Gastrocnemius medialis (tissue), 4 donors: ENCODE measurements at regions not wholly inside any gene's neighbourhood (a gene's known extent, or its start where the extent isn't known, plus 50 kb on each side); places are given as distances from the start of the nearest gene placed in this dataset.

ENCODE experiments used
- ATAC-seq, 2 donors: fragments of 150-250 bp; one replicate each; pipeline ENCODE4 v1.9.1; 2016
- DNase-seq, 2 donors: peaks; one replicate each; pipeline ENCODE4 v3.0.0-alpha.2; 2019
- H3K27ac ChIP-seq, 4 donors: fragments of 200-600 bp; sonication (generic); 1 replicate in 1 of 4; 2 replicates in 3 of 4; pipeline ENCODE4 v1.5.1; 2016 to 2018; ENCODE audit warnings: mild to moderate bottlenecking in 2 of 4, moderate library complexity in 1 of 4
- H3K27me3 ChIP-seq, 3 donors: fragments of 200-600 bp; sonication (generic) in 2 of 3; 1 replicate in 1 of 3; 2 replicates in 2 of 3; pipeline versions ENCODE4 v1.5.1 to v1.6.0; 2016 to 2019; ENCODE audit warnings: mild to moderate bottlenecking in 1 of 3, moderate library complexity in 1 of 3
- H3K36me3 ChIP-seq, 2 donors: fragments of 200-600 bp; sonication (generic) in 1 of 2; one replicate each; pipeline ENCODE4 v1.5.1; 2017 to 2018
- H3K4me1 ChIP-seq, 2 donors: fragments of 200-600 bp; sonication (generic) in 1 of 2; one replicate each; pipeline ENCODE4 v1.5.1; 2016 to 2017; ENCODE audit warnings: mild to moderate bottlenecking in 2 of 2
- H3K4me3 ChIP-seq, 4 donors: fragments of 200-600 bp; sonication (generic) in 3 of 4; 1 replicate in 1 of 4; 2 replicates in 3 of 4; pipeline ENCODE4 v1.5.1; 2016 to 2019; ENCODE audit warnings: mild to moderate bottlenecking in 2 of 4
- H3K9me3 ChIP-seq, 3 donors: fragments of 200-600 bp; sonication (generic) in 2 of 3; 1 replicate in 1 of 3; 2 replicates in 2 of 3; pipeline ENCODE4 v1.5.1; 2016 to 2019
- POLR2A ChIP-seq, 2 donors: fragments of 450-650 bp; IDR thresholded peaks; one replicate each; pipeline ENCODE4 v1.6.1; 2017; ENCODE audit warnings: antibody characterized with exemption in 2 of 2, mild to moderate bottlenecking in 2 of 2, moderate library complexity in 2 of 2
- in situ Hi-C, 4 donors: fragments of 200-750 bp; cut with MboI; loops; one replicate each; pipeline versions ENCODE4 v1.15.0 to v1.8.0; 2017; ENCODE audit warnings: low sequenced_read_pairs in 4 of 4
- intact Hi-C: fragments of 100-400 bp; cut with DNase I; formaldehyde crosslinking; loops from one replicate; pipeline ENCODE4 v1.15.1; 2023; ENCODE audit warnings: low total_unique reads
- TF ChIP-seq, protein P1 (sequence below), 5 experiments: fragments of 450-650 bp in 3 of 5; fragments of 200-600 bp in 2 of 5; sonication (generic) in 2 of 5; IDR thresholded peaks in 4 of 5; conservative IDR thresholded peaks in 1 of 5; 1 replicate in 4 of 5; 2 replicates in 1 of 5; pipeline ENCODE4 v1.5.1; 2016 to 2019; ENCODE audit warnings: antibody characterized with exemption in 5 of 5, mild to moderate bottlenecking in 3 of 5, moderate library complexity in 3 of 5

DNA sequence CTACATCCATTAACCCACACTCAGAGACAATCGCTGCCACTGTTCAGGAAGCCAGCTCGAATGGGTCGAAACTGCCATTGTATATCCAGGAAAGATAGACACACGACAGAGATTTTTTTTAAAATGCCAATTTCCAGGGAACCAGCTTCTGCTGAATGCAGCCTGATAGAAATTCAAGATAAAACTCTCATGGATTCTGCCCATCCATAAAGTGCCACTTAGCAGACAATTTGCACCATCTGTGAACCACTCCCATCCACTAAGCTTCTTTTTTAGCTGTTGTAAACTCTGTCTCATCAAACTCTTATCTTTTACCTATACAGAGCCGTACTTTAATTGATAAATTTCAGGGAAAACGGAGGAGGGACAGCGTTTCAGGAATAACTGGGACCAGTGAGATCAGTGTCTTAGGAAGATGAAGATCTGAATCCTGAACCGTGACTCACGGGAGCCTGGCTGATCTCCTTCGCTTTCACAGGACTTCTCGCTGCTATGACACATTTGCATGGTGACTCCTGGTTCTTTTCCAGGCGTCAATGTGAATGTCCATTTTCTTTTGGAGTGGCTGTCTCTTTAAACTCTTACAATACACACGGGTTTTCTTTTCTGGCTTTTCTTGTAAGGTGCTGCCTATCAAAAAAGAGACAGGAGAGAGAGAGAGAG, 103.4 kb downstream of the FAM204A start:
- ATAC-seq: no peak
- H3K9me3 ChIP-seq: no peaks in the 10 kb centered on the region
- H3K27me3 ChIP-seq: peaks cover 14 to 32% (median 26%) of the 10 kb centered on the region in 3 donors
- H3K36me3 ChIP-seq: no peaks in the 10 kb centered on the region
- no peak for DNase-seq
- H3K27ac ChIP-seq: no peak overlapping the region
- in situ Hi-C loops (loop anchor here (25.0 kb wide), 1 partner anchor 1026 kb away; no protein-coding TSS in a partner anchor), intact Hi-C loops (no loop called here)
- H3K4me1 ChIP-seq: no peaks in the 10 kb centered on the region
- TF ChIP-seq POLR2A (IDR thresholded peaks at IDR 0.05): no peak
- TF ChIP-seq, protein P1, sequence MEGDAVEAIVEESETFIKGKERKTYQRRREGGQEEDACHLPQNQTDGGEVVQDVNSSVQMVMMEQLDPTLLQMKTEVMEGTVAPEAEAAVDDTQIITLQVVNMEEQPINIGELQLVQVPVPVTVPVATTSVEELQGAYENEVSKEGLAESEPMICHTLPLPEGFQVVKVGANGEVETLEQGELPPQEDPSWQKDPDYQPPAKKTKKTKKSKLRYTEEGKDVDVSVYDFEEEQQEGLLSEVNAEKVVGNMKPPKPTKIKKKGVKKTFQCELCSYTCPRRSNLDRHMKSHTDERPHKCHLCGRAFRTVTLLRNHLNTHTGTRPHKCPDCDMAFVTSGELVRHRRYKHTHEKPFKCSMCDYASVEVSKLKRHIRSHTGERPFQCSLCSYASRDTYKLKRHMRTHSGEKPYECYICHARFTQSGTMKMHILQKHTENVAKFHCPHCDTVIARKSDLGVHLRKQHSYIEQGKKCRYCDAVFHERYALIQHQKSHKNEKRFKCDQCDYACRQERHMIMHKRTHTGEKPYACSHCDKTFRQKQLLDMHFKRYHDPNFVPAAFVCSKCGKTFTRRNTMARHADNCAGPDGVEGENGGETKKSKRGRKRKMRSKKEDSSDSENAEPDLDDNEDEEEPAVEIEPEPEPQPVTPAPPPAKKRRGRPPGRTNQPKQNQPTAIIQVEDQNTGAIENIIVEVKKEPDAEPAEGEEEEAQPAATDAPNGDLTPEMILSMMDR (IDR thresholded peaks at IDR 0.05 in 4 of 5, conservative IDR thresholded peaks at IDR 0.05 in 1 of 5): no peak
- no peak overlapping the region for H3K4me3 ChIP-seq

DNA sequence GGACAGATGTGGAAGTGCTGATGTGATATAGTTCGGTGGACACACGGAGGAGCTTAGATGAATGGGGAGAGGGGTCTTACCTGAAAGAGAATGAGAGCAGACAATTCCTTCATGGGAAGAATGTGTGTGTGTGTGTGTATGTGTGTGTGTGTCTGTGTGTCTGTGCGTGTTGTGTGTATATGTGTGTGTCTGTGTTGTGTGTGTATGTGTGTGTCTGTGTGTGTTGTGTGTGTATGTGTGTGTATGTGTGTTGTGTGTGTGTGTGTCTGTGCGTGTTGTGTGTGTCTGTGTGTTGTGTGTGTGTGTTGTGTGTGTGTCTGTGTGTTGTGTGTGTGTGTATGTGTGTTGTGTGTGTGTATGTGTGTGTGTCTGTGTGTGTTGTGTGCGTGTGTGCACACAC, 104.2 kb downstream of the FAM204A start:
- in situ Hi-C loops: loop anchor here (25.0 kb wide), 1 partner anchor 1026 kb away; no protein-coding TSS in a partner anchor
- no peak overlapping the region for H3K27ac ChIP-seq
- TF ChIP-seq, protein P1 (IDR thresholded peaks at IDR 0.05 in 4 of 5, conservative IDR thresholded peaks at IDR 0.05 in 1 of 5): no peak
- TF ChIP-seq POLR2A (IDR thresholded peaks at IDR 0.05): no peak
- DNase-seq (no peak), ATAC-seq (no peak)
- H3K4me3 ChIP-seq: no peak overlapping the region
- H3K9me3 ChIP-seq: no peaks in the 10 kb centered on the region
- intact Hi-C loops: no loop called here
- H3K36me3 ChIP-seq: no peaks in the 10 kb centered on the region
- no peaks in the 10 kb centered on the region for H3K4me1 ChIP-seq
- peaks cover 13 to 28% (median 22%) of the 10 kb centered on the region in 3 donors for H3K27me3 ChIP-seq

DNA sequence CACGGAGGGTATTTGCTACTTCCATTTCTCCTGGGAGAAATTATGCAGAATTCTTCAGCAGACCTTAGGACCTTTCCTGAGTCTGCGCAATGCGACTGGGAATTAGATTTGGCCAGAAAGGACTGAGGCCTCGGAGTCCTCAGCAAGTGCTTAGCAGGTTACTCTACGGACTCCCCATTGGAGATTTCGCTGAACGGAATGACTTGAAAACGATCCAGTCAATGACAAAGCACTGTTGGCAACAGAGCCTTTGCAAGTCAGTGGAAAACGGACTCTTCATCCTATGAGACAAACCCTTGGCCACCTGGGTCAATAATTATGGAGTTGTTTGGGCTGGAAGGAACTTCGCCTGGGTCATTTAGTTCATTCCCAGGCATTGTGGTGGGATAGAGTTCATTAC, 107.4 kb downstream of the FAM204A start:
- H3K27me3 ChIP-seq: peaks cover 5 to 14% (median 7%) of the 10 kb centered on the region in 3 donors
- TF ChIP-seq, protein P1 (IDR thresholded peaks at IDR 0.05 in 4 of 5, conservative IDR thresholded peaks at IDR 0.05 in 1 of 5): no peak
- no peak for TF ChIP-seq POLR2A (IDR thresholded peaks at IDR 0.05)
- in situ Hi-C loops: loop anchor here (25.0 kb wide), 1 partner anchor 1022 kb away; no protein-coding TSS in a partner anchor
- H3K36me3 ChIP-seq: no peaks in the 10 kb centered on the region
- ATAC-seq (no peak), DNase-seq (no peak)
- intact Hi-C loops: no loop called here
- H3K4me1 ChIP-seq: no peaks in the 10 kb centered on the region
- no peaks in the 10 kb centered on the region for H3K9me3 ChIP-seq
- no peak overlapping the region for H3K4me3 ChIP-seq
- H3K27ac ChIP-seq: no peak overlapping the region

DNA sequence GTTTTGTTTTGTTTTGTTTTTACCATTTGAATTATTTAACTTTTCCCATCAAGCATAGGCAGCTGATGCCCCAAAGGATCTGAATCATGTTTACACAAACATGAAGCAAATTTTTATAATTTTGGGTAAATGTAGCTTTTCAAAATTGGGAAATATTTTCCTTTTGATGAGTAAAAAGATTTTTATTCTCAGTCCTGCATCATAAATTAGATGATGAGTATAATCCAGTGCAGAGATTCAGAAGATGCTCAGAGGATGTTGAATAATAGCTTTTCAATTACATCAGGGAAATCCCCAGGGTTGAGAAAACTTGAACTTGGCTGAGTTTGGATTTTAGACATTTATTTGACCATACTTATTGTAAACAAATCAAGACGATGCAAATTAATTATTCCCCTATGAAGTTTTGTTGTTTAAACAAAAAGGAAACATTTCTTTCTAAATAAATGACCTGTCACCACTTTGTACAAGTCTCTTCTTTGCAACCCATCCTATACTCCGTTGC, 121.7 kb downstream of the FAM204A start:
- Histone ChIP-seq H3K4me3 (no peak overlapping the region), H3K27me3 (no peaks in the 10 kb centered on the region), H3K9me3 (no peaks in the 10 kb centered on the region), H3K4me1 (no peaks in the 10 kb centered on the region), H3K27ac (no peak overlapping the region), H3K36me3 (no peaks in the 10 kb centered on the region)
- in situ Hi-C loops (no loop called here), intact Hi-C loops (no loop called here)
- ATAC-seq: no peak
- DNase-seq: no peak
- TF ChIP-seq POLR2A (IDR thresholded peaks at IDR 0.05): no peak
- TF ChIP-seq, protein P1 (IDR thresholded peaks at IDR 0.05 in 4 of 5, conservative IDR thresholded peaks at IDR 0.05 in 1 of 5): no peak
